Uterus (tissue), 2 donors: ENCODE measurements at regions not wholly inside any gene's neighbourhood (a gene's known extent, or its start where the extent isn't known, plus 50 kb on each side); places are given as distances from the start of the nearest gene placed in this dataset.

Experiments used
- CTCF ChIP-seq, 4 experiments: fragments of 200-600 bp in 2 of 4; fragments of 450-650 bp in 2 of 4; sonication (generic) in 2 of 4; IDR thresholded peaks; one replicate each; pipeline ENCODE4 v1.5.1; 2016 to 2019; ENCODE audit warnings: antibody characterized with exemption in 4 of 4, mild to moderate bottlenecking in 2 of 4, moderate library complexity in 1 of 4
- POLR2A ChIP-seq, 2 donors: fragments of 450-650 bp; IDR thresholded peaks; one replicate each; pipeline ENCODE4 v1.6.1; 2016; ENCODE audit warnings: antibody characterized with exemption in 2 of 2, mild to moderate bottlenecking in 1 of 2, moderate library complexity in 1 of 2

GRCh38 chr4:102445213-102445612 lies 55.9 kb upstream of the NFKB1 start:
- TF ChIP-seq CTCF (IDR thresholded peaks at IDR 0.05) (no peak), POLR2A (IDR thresholded peaks at IDR 0.05) (no peak)
